NCI-H2081 (cell line): ENCODE measurements at regions not wholly inside any gene's neighbourhood (a gene's known extent, or its start where the extent isn't known, plus 50 kb on each side); places are given as distances from the start of the nearest gene placed in this dataset.

Experiments used
- DNase-seq, 2 experiments: peaks; one replicate each; lab custom pipeline; 2025; lab: John Stamatoyannopoulos, UW

DNA sequence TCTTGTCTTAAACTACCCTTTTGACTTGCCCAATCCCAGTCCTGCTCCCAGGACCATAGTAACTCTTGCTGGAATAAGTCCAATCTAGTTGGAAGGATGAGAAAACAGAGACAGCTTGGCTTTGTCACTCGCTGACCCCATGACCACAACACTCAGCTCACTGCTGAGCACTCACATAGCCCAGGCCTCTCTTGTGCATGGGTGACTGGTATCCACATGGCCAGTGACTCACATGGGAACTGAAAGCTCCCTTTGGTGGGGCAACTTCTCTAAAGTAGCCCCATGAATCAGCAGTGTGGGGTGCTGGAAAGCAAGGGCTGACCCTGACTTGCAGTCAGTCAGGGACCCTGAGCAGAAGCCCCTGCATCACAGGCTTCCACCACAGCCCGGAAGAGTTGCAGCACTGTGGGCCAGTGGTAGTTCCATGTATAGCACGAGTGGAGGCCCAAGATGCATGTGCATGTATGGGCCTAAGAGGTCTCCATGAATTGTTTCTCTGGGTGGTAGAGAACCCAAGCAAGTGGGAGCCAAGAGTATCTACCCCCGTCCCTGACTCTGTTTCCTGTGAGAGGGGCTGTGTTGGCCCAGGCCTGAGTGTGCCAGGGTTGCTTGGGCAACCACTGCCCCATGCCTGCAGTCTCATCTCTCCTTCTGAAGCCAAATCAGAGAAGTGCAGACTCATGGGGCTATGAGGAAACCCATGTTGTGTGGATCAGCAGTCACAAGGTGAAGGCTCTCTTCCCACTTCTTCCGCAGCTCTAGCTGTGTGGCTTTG lies 62.1 kb upstream of the XCR1 start:
- DNase-seq: no peak

DNA sequence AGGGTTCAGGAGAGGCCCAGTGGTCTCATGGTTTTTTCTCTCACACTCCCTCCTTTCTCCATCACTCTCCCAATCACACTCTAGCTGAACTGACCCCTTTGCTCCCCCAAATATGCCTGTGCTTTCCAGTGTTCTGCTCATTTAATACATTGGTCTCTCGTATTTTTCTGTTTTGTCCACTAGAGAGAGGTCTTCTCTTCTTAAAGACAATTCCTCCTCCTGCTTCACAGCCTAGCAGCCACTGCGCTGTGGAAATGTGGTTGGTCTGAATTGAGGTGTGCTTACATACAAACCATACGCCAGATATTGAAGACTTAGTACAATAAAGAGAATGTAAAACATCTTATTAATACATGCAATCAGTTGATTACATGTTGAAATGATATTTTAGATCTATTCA lies 60.6 kb upstream of the XCR1 start:
- DNase-seq: no peak

DNA sequence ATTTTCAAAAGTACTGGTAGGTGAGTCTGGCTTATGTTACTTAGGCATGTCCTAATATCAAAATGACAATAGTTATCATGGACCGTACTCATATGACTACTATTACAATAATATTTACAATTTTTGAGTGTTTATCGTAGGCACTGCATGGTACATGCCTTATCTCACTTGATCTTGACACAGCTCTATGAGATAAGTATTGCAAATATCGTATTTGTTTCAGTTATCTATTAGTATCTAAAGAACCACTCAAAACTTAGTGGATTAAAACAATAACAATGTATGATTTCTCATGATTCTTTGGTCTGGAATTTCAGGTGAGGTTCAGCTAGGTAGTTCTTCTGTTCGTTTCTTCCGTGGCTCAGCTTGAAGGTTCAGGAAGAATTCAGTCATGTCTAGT lies 59.7 kb upstream of the XCR1 start:
- no peak for DNase-seq

DNA sequence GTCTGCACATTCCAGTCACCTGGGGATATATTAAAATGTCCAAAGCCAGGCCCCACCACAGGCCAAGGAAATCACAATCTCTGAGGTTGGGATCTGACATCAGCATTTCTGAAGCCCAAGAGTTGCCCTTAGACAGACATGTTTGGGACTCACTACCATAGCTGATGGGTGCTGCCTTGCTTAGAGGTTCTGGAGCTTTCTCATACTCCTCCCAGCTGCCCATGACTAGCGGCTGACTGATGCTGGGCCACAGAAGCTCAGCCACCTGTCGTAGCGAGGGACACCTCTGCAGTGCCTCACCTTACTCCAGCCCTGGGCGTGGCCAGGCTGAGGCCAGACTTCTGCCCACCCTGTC lies 58.8 kb upstream of the XCR1 start:
- no peak for DNase-seq

DNA sequence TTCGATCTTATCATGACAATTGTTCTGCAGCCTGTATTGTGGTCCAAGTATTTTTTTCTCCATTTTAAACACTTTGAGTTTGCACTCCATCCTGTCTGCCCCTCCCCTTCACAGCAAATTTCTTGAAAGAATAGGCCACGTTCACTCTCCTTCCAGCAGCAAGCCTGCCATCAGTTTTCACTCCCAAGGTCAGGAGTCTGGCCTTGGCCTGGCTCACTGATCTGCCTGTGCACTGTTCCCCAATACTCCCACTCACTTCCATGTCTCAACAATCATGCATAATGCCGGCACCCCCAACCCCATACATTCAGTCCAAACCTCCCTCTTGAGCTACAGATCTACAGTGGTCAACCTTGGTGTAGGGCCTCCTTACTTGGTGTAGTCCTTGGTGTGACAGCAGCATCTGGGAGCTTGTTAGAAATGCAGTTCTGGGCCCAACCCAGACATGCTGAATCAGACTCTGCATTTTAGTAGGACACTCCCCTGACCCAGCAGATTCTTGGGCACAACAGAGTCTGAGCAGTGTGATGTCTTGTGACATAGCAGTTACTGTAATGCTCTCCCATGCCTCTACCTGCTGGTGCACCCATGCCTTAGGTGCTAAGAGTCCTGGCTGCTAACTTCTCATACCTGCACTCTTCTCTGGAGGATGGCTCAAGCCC lies 58.3 kb upstream of the XCR1 start:
- DNase-seq: no peak

DNA sequence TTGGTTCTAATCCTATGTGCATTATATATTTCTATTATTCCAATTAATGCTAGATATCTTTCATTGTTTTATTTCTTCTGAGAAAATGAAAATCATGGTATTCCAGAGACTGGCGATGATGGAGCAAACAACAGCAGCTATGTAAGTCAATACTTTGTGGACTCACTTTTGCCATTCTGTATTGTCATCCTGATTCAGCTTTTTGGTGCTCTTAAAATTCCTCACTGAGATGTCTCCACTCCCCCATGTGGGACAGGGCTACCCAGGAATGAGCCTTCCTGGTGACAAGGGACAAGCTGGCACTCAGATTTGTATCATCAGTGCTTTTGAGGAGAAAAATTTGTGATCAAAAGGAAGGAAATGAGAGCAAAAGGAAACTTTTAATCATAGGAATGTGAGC lies 56.7 kb upstream of the XCR1 start:
- no peak for DNase-seq

DNA sequence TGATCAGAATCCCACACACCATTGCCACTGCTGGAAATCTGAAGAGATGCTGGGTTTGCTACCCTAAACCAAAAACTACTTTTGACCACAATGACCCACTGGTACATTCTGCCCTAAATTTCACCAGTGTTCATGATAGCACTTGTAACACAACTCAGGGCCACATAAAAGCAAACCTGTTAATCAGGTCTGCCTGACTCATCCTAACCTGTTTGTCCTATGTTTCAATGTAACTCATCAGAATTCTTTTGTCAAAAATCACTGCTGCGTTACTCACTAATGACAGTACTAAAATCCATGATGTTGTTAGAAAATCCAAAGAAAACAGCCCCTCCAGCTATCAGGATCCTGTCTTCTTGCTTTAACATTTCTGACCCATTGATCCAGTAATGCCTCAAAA lies 55.6 kb upstream of the XCR1 start:
- DNase-seq: no peak

DNA sequence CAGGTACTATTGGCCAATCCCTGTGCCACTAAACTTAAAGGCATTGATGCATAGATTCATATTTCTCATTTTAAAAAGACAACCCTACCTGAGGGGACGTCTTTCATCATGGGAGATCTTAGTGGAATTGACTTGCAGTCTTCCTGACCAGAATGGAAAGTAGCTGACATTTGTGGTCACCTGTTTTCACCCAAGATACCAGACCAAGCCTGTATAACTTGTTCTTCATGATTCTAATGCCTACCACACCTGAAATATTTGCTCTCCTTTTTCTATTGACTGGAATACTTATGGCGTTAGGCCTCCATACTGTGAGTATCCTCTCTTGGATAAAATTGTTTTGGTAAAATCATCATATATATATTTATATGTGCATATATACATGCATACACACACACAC lies 54.7 kb upstream of the XCR1 start:
- no peak for DNase-seq

DNA sequence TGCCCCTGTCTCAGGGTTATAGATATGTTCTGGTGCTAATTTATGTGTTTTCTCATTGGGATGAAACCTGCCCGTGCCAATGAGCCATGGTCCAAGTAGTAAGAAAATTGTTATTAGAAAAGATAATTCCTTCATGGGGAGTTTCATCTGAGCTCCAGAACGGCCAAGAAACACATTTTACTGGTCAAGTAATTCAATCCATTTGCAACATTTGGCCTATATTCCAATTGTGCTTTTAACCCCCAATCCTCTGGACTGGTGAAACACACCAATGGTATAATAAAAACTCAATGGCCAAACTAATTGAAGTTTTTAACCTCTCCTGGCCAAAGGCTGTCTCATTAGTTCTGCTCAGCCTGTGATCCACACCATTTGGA lies 53.7 kb upstream of the XCR1 start:
- no peak for DNase-seq

DNA sequence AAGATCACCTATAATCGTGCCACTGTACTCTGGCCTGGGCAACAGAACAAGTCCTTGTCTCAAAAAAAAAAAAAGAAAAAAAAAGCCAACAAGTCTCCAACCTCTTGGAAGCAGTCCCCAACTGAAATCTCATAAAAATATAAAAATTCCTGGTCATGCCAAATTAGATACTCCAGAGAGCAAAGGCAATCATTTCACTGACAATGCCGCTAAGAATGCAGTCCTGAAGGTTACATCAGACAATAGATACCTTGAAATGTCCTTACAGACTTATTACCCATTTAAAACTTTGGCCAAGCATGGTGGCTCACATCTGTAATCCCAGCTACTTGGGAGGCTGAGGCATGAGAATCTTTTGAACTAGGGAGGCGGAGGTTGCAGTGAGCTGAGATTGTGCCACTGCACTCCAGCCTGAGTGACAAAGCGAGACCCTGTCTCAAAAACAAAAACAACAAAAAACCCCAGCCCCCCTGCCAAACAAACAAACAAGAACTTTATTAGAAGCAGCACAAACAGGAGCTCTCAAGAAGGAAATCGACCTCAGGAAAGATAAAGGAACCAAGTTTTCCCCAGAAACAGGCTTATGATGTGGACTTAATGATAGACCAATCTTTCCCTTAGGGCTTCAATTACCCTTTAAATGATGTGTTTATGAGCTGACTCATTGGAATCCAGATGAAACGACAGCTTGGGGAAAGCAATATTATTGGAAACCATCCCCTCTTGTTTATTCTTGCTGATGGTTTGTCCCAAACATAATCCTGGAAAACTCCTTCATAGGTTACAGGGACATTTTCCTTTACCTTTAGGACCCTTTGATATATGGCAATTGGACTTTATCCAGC lies 53.1 kb upstream of the XCR1 start:
- no peak for DNase-seq

DNA sequence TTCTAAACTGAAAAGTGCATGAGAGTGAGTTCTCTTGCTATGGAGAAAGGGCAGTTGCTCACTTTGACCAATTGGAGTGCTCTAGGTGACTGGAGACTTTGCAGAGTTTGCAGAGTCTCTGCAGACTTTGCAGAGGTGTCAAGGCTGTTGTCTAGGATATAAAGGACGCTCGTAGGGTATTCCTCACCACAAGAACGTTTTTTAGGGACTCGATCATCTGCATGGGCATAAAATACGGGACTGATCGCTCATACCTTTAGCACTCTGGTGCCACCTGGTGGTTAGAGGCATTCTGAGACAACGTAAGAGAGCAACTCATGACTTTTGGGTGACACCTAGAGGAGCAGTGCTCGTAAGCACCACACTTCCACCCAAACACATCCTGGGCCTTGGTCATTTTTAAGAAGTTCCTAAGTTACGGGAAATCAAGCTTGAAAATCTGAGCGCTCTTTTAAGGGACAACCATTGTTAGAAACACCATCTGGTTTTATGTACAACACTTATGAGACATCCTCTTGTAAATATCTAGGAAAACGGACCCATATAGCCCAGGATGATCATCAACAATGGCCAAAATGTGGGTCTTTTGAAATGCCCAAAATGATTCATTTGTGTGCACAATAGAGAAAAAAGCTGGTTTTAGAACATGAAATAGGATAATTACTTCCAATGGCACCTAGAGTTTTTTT lies 51.6 kb upstream of the XCR1 start:
- peak; percentile 80 to 84 for DNase-seq
